ENCODE measurements at regions not wholly inside any gene's neighbourhood (a gene's known extent, or its start where the extent isn't known, plus 50 kb on each side); places are given as distances from the start of the nearest gene placed in this dataset.

- TF ChIP-seq, protein P1, sequence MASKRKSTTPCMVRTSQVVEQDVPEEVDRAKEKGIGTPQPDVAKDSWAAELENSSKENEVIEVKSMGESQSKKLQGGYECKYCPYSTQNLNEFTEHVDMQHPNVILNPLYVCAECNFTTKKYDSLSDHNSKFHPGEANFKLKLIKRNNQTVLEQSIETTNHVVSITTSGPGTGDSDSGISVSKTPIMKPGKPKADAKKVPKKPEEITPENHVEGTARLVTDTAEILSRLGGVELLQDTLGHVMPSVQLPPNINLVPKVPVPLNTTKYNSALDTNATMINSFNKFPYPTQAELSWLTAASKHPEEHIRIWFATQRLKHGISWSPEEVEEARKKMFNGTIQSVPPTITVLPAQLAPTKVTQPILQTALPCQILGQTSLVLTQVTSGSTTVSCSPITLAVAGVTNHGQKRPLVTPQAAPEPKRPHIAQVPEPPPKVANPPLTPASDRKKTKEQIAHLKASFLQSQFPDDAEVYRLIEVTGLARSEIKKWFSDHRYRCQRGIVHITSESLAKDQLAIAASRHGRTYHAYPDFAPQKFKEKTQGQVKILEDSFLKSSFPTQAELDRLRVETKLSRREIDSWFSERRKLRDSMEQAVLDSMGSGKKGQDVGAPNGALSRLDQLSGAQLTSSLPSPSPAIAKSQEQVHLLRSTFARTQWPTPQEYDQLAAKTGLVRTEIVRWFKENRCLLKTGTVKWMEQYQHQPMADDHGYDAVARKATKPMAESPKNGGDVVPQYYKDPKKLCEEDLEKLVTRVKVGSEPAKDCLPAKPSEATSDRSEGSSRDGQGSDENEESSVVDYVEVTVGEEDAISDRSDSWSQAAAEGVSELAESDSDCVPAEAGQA (IDR thresholded peaks at IDR 0.05; ENCODE audit: low read depth), result no peak
- TF ChIP-seq, protein P1 (CRISPR knock-in tag; IDR thresholded peaks at IDR 0.05; ENCODE audit: borderline replicate concordance), result no peak
- no peak for TF ChIP-seq ZNF142 (CRISPR knock-in tag; IDR thresholded peaks at IDR 0.05)
- no peak for TF ChIP-seq ZNF432 (CRISPR knock-in tag; IDR thresholded peaks at IDR 0.05; ENCODE audit: borderline replicate concordance)
- no peak for TF ChIP-seq ONECUT2 (CRISPR knock-in tag; IDR thresholded peaks at IDR 0.05)
Measured at GRCh38 chr15:35911052-35911777, 365.2 kb upstream of the DPH6 start (continued).

All from HepG2 (cell line).